Stomach (tissue), 4 donors: ENCODE measurements at regions not wholly inside any gene's neighbourhood (a gene's known extent, or its start where the extent isn't known, plus 50 kb on each side); places are given as distances from the start of the nearest gene placed in this dataset.

Source experiments
- EP300 ChIP-seq: sonication (generic); formaldehyde crosslinking; IDR thresholded peaks from one replicate; pipeline ENCODE4 v1.6.1; 2017; ENCODE audit warnings: antibody characterized with exemption
- POLR2A ChIP-seq, 4 donors: fragments of 450-650 bp; IDR thresholded peaks; one replicate each; pipeline ENCODE4 v1.6.1; 2016; ENCODE audit warnings: antibody characterized with exemption in 4 of 4, control low read depth in 2 of 4, mild to moderate bottlenecking in 1 of 4, moderate library complexity in 1 of 4
- POLR2AphosphoS5 ChIP-seq, 3 donors: sonication (generic); formaldehyde crosslinking; IDR thresholded peaks; one replicate each; pipeline ENCODE4 v1.6.1; 2016; ENCODE audit warnings: antibody characterized with exemption in 3 of 3
- TF ChIP-seq, protein P1 (sequence below), 7 experiments: fragments of 450-650 bp in 4 of 7; fragments of 200-600 bp in 3 of 7; sonication (generic) in 3 of 7; IDR thresholded peaks; one replicate each; pipeline ENCODE4 v1.5.1; 2016 to 2019; ENCODE audit warnings: antibody characterized with exemption in 7 of 7, control low read depth in 2 of 7, mild to moderate bottlenecking in 1 of 7

GRCh38 chr5:7983433-7983832, 114.5 kb downstream of the MTRR start:
- TF ChIP-seq, protein P1, sequence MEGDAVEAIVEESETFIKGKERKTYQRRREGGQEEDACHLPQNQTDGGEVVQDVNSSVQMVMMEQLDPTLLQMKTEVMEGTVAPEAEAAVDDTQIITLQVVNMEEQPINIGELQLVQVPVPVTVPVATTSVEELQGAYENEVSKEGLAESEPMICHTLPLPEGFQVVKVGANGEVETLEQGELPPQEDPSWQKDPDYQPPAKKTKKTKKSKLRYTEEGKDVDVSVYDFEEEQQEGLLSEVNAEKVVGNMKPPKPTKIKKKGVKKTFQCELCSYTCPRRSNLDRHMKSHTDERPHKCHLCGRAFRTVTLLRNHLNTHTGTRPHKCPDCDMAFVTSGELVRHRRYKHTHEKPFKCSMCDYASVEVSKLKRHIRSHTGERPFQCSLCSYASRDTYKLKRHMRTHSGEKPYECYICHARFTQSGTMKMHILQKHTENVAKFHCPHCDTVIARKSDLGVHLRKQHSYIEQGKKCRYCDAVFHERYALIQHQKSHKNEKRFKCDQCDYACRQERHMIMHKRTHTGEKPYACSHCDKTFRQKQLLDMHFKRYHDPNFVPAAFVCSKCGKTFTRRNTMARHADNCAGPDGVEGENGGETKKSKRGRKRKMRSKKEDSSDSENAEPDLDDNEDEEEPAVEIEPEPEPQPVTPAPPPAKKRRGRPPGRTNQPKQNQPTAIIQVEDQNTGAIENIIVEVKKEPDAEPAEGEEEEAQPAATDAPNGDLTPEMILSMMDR (IDR thresholded peaks at IDR 0.05) = no peak
- TF ChIP-seq POLR2A (IDR thresholded peaks at IDR 0.05) (no peak), POLR2AphosphoS5 (IDR thresholded peaks at IDR 0.05) (no peak), EP300 (no peak)
